Activated naive CD8-positive, alpha-beta T cell treated with anti-CD3 and anti-CD28 coated beads, Interleukin-2, amount 10 ng/mL, durations not matched to agents 7 days and 5 days (primary cell): ENCODE measurements at regions not wholly inside any gene's neighbourhood (a gene's known extent, or its start where the extent isn't known, plus 50 kb on each side); places are given as distances from the start of the nearest gene placed in this dataset.

Experiments
- ATAC-seq: fragments of 150-1000 bp; cut with Tn5 transposase; one replicate; pipeline ENCODE4 v1.10.0; 2021; ENCODE audit warnings: low read depth, moderate library complexity
- POLR2A ChIA-PET: fragments of 350-600 bp; sonication (Branson Sonifier 250); formaldehyde crosslinking; loops from one replicate; lab custom pipeline; 2021; ENCODE audit warnings: antibody characterized with exemption; lab: Charles Lee
- DNase-seq: peaks from one replicate; pipeline ENCODE4 v3.0.0; 2021
- H3K27ac Mint-ChIP-seq: one replicate; pipeline ENCODE4 v1.8.0; 2022; ENCODE audit warnings: mild to moderate bottlenecking, mixed read lengths
- H3K27me3 Mint-ChIP-seq: one replicate; pipeline ENCODE4 v1.8.0; 2022; ENCODE audit warnings: mild to moderate bottlenecking, moderate library complexity, mixed read lengths
- H3K36me3 Mint-ChIP-seq: one replicate; pipeline ENCODE4 v1.8.0; 2021; ENCODE audit warnings: mild to moderate bottlenecking, mixed read lengths
- H3K4me1 Mint-ChIP-seq: one replicate; pipeline ENCODE4 v1.8.0; 2021; ENCODE audit warnings: mixed read lengths
- H3K4me3 Mint-ChIP-seq: one replicate; pipeline ENCODE4 v1.8.0; 2022; ENCODE audit warnings: mild to moderate bottlenecking, moderate library complexity, mixed read lengths
- H3K9me3 Mint-ChIP-seq: one replicate; pipeline ENCODE4 v1.8.0; 2021; ENCODE audit warnings: mixed read lengths

- ATAC-seq = no peak
- no peaks in the 10 kb centered on the region for H3K36me3 Mint-ChIP-seq
- peaks cover 6% of the 10 kb centered on the region for H3K9me3 Mint-ChIP-seq
- DNase-seq = no peak
- H3K27ac Mint-ChIP-seq = no peak overlapping the region
- H3K4me3 Mint-ChIP-seq = no peak overlapping the region
- POLR2A ChIA-PET = no interaction called here
- no peaks in the 10 kb centered on the region for H3K4me1 Mint-ChIP-seq
- H3K27me3 Mint-ChIP-seq = no peaks in the 10 kb centered on the region
Measured at GRCh38 chr13:56980856-56981255, 159.9 kb upstream of the PRR20A start.

- Mint-ChIP-seq H3K36me3 (no peaks in the 10 kb centered on the region), H3K27ac (no peak overlapping the region), H3K27me3 (no peaks in the 10 kb centered on the region), H3K4me3 (no peak overlapping the region), H3K4me1 (no peaks in the 10 kb centered on the region), H3K9me3 (peaks cover 7% of the 10 kb centered on the region)
- ATAC-seq (no peak), DNase-seq (no peak)
- POLR2A ChIA-PET = no interaction called here
Measured at GRCh38 chr13:56986121-56986520, 154.6 kb upstream of the PRR20A start.

- Mint-ChIP-seq H3K4me1 (no peaks in the 10 kb centered on the region), H3K36me3 (no peaks in the 10 kb centered on the region), H3K27me3 (no peaks in the 10 kb centered on the region), H3K4me3 (no peak overlapping the region), H3K27ac (no peak overlapping the region), H3K9me3 (peaks cover 5% of the 10 kb centered on the region)
- ATAC-seq (no peak), DNase-seq (no peak)
- POLR2A ChIA-PET = no interaction called here
Measured at GRCh38 chr13:56988543-56988942, 152.2 kb upstream of the PRR20A start.

- DNase-seq (no peak), ATAC-seq (no peak)
- Mint-ChIP-seq H3K36me3 (no peaks in the 10 kb centered on the region), H3K4me3 (no peak overlapping the region), H3K4me1 (no peaks in the 10 kb centered on the region), H3K27ac (no peak overlapping the region), H3K27me3 (no peaks in the 10 kb centered on the region), H3K9me3 (peaks cover 3% of the 10 kb centered on the region)
- POLR2A ChIA-PET = no interaction called here
Measured at GRCh38 chr13:57003682-57004081, 137.0 kb upstream of the PRR20A start.

- Mint-ChIP-seq H3K27ac (no peak overlapping the region), H3K27me3 (no peaks in the 10 kb centered on the region), H3K9me3 (peaks cover 2% of the 10 kb centered on the region), H3K4me3 (no peak overlapping the region), H3K36me3 (no peaks in the 10 kb centered on the region), H3K4me1 (no peaks in the 10 kb centered on the region)
- DNase-seq (no peak), ATAC-seq (no peak)
- POLR2A ChIA-PET = no interaction called here
Measured at GRCh38 chr13:57017357-57017756, 123.4 kb upstream of the PRR20A start.

GRCh38 chr13:57018915-57019314, 121.8 kb upstream of the PRR20A start:
- no peak for ATAC-seq
- Mint-ChIP-seq H3K27ac (no peak overlapping the region), H3K36me3 (no peaks in the 10 kb centered on the region), H3K27me3 (no peaks in the 10 kb centered on the region), H3K9me3 (peaks cover 2% of the 10 kb centered on the region), H3K4me1 (no peaks in the 10 kb centered on the region), H3K4me3 (no peak overlapping the region)
- POLR2A ChIA-PET = no interaction called here
- DNase-seq = no peak

- POLR2A ChIA-PET = no interaction called here
- ATAC-seq (no peak), DNase-seq (no peak)
- Mint-ChIP-seq H3K4me3 (no peak overlapping the region), H3K4me1 (no peaks in the 10 kb centered on the region), H3K36me3 (no peaks in the 10 kb centered on the region), H3K27ac (no peak overlapping the region), H3K9me3 (peaks cover 8% of the 10 kb centered on the region), H3K27me3 (no peaks in the 10 kb centered on the region)
Measured at GRCh38 chr13:57030671-57031070, 110.0 kb upstream of the PRR20A start.

GRCh38 chr13:57036290-57036689, 104.4 kb upstream of the PRR20A start:
- H3K4me1 Mint-ChIP-seq = no peaks in the 10 kb centered on the region
- H3K36me3 Mint-ChIP-seq = no peaks in the 10 kb centered on the region
- POLR2A ChIA-PET = no interaction called here
- H3K9me3 Mint-ChIP-seq = peaks cover 4% of the 10 kb centered on the region
- no peak overlapping the region for H3K4me3 Mint-ChIP-seq
- ATAC-seq = no peak
- H3K27ac Mint-ChIP-seq = no peak overlapping the region
- no peak for DNase-seq
- no peaks in the 10 kb centered on the region for H3K27me3 Mint-ChIP-seq

GRCh38 chr13:57044910-57045309, 95.8 kb upstream of the PRR20A start:
- ATAC-seq (no peak), DNase-seq (no peak)
- H3K27me3 Mint-ChIP-seq = no peaks in the 10 kb centered on the region
- no peak overlapping the region for H3K27ac Mint-ChIP-seq
- no peaks in the 10 kb centered on the region for H3K4me1 Mint-ChIP-seq
- peaks cover 24% of the 10 kb centered on the region for H3K9me3 Mint-ChIP-seq
- POLR2A ChIA-PET = no interaction called here
- no peak overlapping the region for H3K4me3 Mint-ChIP-seq
- no peaks in the 10 kb centered on the region for H3K36me3 Mint-ChIP-seq

GRCh38 chr13:57045826-57046546, 94.7 kb upstream of the PRR20A start:
- POLR2A ChIA-PET = no interaction called here
- Mint-ChIP-seq H3K4me3 (no peak overlapping the region), H3K27me3 (no peaks in the 10 kb centered on the region), H3K9me3 (peaks cover 25% of the 10 kb centered on the region), H3K27ac (no peak overlapping the region), H3K36me3 (no peaks in the 10 kb centered on the region), H3K4me1 (no peaks in the 10 kb centered on the region)
- no peak for ATAC-seq
- DNase-seq = no peak

GRCh38 chr13:57056601-57057180, 84.0 kb upstream of the PRR20A start:
- ATAC-seq (no peak), DNase-seq (no peak)
- POLR2A ChIA-PET = no interaction called here
- Mint-ChIP-seq H3K36me3 (no peaks in the 10 kb centered on the region), H3K27ac (no peak overlapping the region), H3K9me3 (peaks cover 3% of the 10 kb centered on the region), H3K4me1 (no peaks in the 10 kb centered on the region), H3K4me3 (no peak overlapping the region), H3K27me3 (no peaks in the 10 kb centered on the region)

GRCh38 chr13:57063007-57063406, 77.7 kb upstream of the PRR20A start:
- H3K4me3 Mint-ChIP-seq = no peak overlapping the region
- DNase-seq (no peak), ATAC-seq (no peak)
- H3K27ac Mint-ChIP-seq = no peak overlapping the region
- no peaks in the 10 kb centered on the region for H3K9me3 Mint-ChIP-seq
- no peaks in the 10 kb centered on the region for H3K4me1 Mint-ChIP-seq
- no peaks in the 10 kb centered on the region for H3K27me3 Mint-ChIP-seq
- POLR2A ChIA-PET = no interaction called here
- no peaks in the 10 kb centered on the region for H3K36me3 Mint-ChIP-seq

- Mint-ChIP-seq H3K4me3 (no peak overlapping the region), H3K36me3 (no peaks in the 10 kb centered on the region), H3K9me3 (peaks cover 1% of the 10 kb centered on the region), H3K27ac (no peak overlapping the region), H3K4me1 (no peaks in the 10 kb centered on the region), H3K27me3 (no peaks in the 10 kb centered on the region)
- POLR2A ChIA-PET = no interaction called here
- no peak for ATAC-seq
- no peak for DNase-seq
Measured at GRCh38 chr13:57073983-57074382, 66.7 kb upstream of the PRR20A start.

- no peaks in the 10 kb centered on the region for H3K4me1 Mint-ChIP-seq
- ATAC-seq = no peak
- H3K27me3 Mint-ChIP-seq = no peaks in the 10 kb centered on the region
- DNase-seq = no peak
- peaks cover 1% of the 10 kb centered on the region for H3K9me3 Mint-ChIP-seq
- H3K4me3 Mint-ChIP-seq = no peak overlapping the region
- H3K36me3 Mint-ChIP-seq = no peaks in the 10 kb centered on the region
- H3K27ac Mint-ChIP-seq = no peak overlapping the region
- POLR2A ChIA-PET = no interaction called here
Measured at GRCh38 chr13:57075588-57075987, 65.1 kb upstream of the PRR20A start.
